Mesenchymal stem cell (in vitro differentiated cells and primary cell): ENCODE measurements at regions not wholly inside any gene's neighbourhood (a gene's known extent, or its start where the extent isn't known, plus 50 kb on each side); places are given as distances from the start of the nearest gene placed in this dataset.

Source experiments
- DNase-seq: peaks from one replicate; pipeline ENCODE4 v3.0.0-alpha.2; 2013
- H2AFZ ChIP-seq: one replicate; pipeline ENCODE4 v1.6.1; 2013; ENCODE audit warnings: low read depth, mild to moderate bottlenecking, control low read depth, inconsistent platforms, low read length, moderate library complexity
- H2AK5ac ChIP-seq: 2 replicates; pipeline ENCODE4 v1.6.1; 2013; ENCODE audit warnings: low read length, moderate library complexity, mild to moderate bottlenecking, inconsistent platforms; ENCODE audit not compliant: severe bottlenecking
- H2BK120ac ChIP-seq: one replicate; pipeline ENCODE4 v1.6.1; 2013; ENCODE audit warnings: low read depth, mild to moderate bottlenecking, inconsistent platforms, low read length, moderate library complexity
- H2BK12ac ChIP-seq, 2 experiments: one replicate each; pipeline ENCODE4 v1.6.1; 2013; ENCODE audit warnings: inconsistent platforms in 2 of 2, low read length in 2 of 2, mild to moderate bottlenecking in 2 of 2, moderate library complexity in 2 of 2, control low read depth in 1 of 2
- H2BK15ac ChIP-seq: one replicate; pipeline ENCODE4 v1.6.1; 2013; ENCODE audit warnings: mild to moderate bottlenecking, low read depth, inconsistent platforms; ENCODE audit not compliant: poor library complexity, severe bottlenecking
- H2BK5ac ChIP-seq: 2 replicates; pipeline ENCODE4 v1.6.1; 2013; ENCODE audit warnings: low read depth, mild to moderate bottlenecking, low read length, control low read depth, inconsistent platforms; ENCODE audit not compliant: poor library complexity, severe bottlenecking
- H3K14ac ChIP-seq, 2 experiments: one replicate each; pipeline ENCODE4 v1.6.1; 2013; ENCODE audit warnings: inconsistent platforms in 2 of 2, low read length in 2 of 2, control low read depth in 1 of 2, mild to moderate bottlenecking in 1 of 2, moderate library complexity in 1 of 2
- H3K18ac ChIP-seq, 2 experiments: one replicate each; pipeline ENCODE4 v1.6.1; 2013; ENCODE audit warnings: inconsistent platforms in 2 of 2, low read length in 2 of 2, control low read depth in 1 of 2, low read depth in 1 of 2, mild to moderate bottlenecking in 1 of 2
- H3K23ac ChIP-seq, 2 experiments: one replicate each; pipeline ENCODE4 v1.6.1; 2013; ENCODE audit warnings: inconsistent platforms in 2 of 2, low read length in 2 of 2, mild to moderate bottlenecking in 2 of 2, moderate library complexity in 2 of 2, control low read depth in 1 of 2
- H3K27ac ChIP-seq: 2 replicates; pipeline ENCODE4 v1.5.1; 2013; ENCODE audit warnings: mild to moderate bottlenecking, moderate library complexity, low read length, control low read depth, inconsistent platforms; ENCODE audit not compliant: poor library complexity, severe bottlenecking
- H3K27me3 ChIP-seq, 2 experiments: 2 replicates each; pipeline versions ENCODE4 v1.6.1 to v1.7.0; 2013; ENCODE audit warnings: low read length in 2 of 2, mild to moderate bottlenecking in 2 of 2, moderate library complexity in 2 of 2, control low read depth in 1 of 2, inconsistent platforms in 1 of 2; ENCODE audit not compliant: control insufficient read depth in 1 of 2, insufficient read depth in 1 of 2
- H3K36me3 ChIP-seq, 2 experiments: 2 replicates each; pipeline versions ENCODE4 v1.6.1 to v1.7.0; 2013; ENCODE audit warnings: low read length in 2 of 2, control low read depth in 1 of 2, inconsistent platforms in 1 of 2, low read depth in 1 of 2, mild to moderate bottlenecking in 1 of 2; ENCODE audit not compliant: insufficient read depth in 2 of 2, control insufficient read depth in 1 of 2
- H3K4ac ChIP-seq, 2 experiments: one replicate each; pipeline ENCODE4 v1.6.1; 2013; ENCODE audit warnings: inconsistent platforms in 2 of 2, low read length in 2 of 2, mild to moderate bottlenecking in 2 of 2, moderate library complexity in 2 of 2, control low read depth in 1 of 2, low read depth in 1 of 2
- H3K4me1 ChIP-seq: 2 replicates; pipeline ENCODE4 v1.6.1; 2013; ENCODE audit warnings: low read depth, low read length, control low read depth; ENCODE audit not compliant: control insufficient read depth, insufficient read depth
- H3K4me2 ChIP-seq: 2 replicates; pipeline ENCODE4 v1.6.1; 2013; ENCODE audit warnings: low read length, mild to moderate bottlenecking, inconsistent platforms; ENCODE audit not compliant: poor library complexity, severe bottlenecking
- H3K4me3 ChIP-seq, 2 experiments: 2 replicates each; pipeline versions ENCODE4 v1.5.1 to v1.7.0; 2013; ENCODE audit warnings: low read length in 2 of 2, mild to moderate bottlenecking in 2 of 2, control low read depth in 1 of 2, low read depth in 1 of 2; ENCODE audit not compliant: insufficient read depth in 1 of 2
- H3K79me1 ChIP-seq: replicated peaks from 2 replicates; pipeline ENCODE4 v1.6.1; 2013; ENCODE audit warnings: mild to moderate bottlenecking, control low read depth, low read length, inconsistent platforms; ENCODE audit not compliant: poor library complexity, severe bottlenecking
- H3K9ac ChIP-seq: 2 replicates; pipeline ENCODE4 v1.7.0; 2013; ENCODE audit warnings: mild to moderate bottlenecking, low read length, moderate library complexity
- H3K9me3 ChIP-seq: 2 replicates; pipeline ENCODE4 v1.7.0; 2013; ENCODE audit warnings: mild to moderate bottlenecking, low read length; ENCODE audit not compliant: control insufficient read depth
- H4K8ac ChIP-seq: one replicate; pipeline ENCODE4 v1.6.1; 2013; ENCODE audit warnings: inconsistent platforms, mild to moderate bottlenecking, low read length, moderate library complexity
- H4K91ac ChIP-seq: one replicate; pipeline ENCODE4 v1.6.1; 2013; ENCODE audit warnings: mild to moderate bottlenecking, low read length, inconsistent platforms
- WGBS: methylation state at CpG from one replicate; pipeline ENCODE4 v1.1.7; 2013; ENCODE audit warnings: mixed read lengths; 5-methylcytosine and 5-hydroxymethylcytosine counted together

DNA sequence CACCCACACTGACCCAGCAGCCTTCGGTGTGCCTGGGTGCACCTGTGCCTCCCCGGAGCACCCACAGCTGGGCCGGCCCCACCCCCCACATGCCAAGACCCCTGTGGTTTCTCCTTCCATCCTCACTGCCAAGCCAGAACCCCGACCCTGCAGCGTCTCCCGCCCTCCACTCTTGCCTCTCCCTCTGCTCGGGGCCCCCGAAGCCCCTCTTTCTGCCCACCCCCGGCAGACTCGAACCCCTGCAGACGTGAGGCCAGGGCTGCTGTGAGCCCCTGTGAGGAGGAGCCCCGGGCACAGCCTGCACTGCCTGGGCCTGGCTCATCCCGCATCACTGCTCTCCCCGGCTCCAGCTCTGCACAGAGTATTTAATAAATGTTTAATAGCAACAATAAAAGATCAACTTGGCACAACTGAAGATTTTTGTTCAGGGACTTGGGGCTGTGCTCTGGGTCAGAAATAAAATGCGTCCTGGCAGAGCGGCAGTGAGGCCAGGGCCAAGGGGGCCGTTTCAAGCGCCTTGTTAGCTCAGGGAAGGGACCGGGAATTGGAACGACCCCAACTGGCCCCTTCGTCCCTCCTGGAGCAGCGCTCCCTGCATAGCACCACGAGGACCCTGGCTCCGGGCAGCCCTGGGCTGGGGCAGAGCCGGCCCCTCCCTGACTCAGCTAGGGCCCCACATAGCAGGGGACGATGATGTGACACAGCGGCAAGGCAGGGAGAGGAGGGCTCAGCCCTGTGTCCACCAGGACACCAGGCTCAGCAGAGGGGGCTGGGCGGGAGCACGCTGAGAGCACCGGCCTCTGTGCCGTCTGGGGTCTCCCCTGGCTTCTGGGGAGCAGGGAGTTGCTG is 520.8 kb downstream of the BRD1 start:
- Histone ChIP-seq H3K4me3 (no peak overlapping the region), H3K27me3 (peaks cover 0 to 27% of the 10 kb centered on the region in 2 experiments), H2BK12ac (no peak overlapping the region)

DNA sequence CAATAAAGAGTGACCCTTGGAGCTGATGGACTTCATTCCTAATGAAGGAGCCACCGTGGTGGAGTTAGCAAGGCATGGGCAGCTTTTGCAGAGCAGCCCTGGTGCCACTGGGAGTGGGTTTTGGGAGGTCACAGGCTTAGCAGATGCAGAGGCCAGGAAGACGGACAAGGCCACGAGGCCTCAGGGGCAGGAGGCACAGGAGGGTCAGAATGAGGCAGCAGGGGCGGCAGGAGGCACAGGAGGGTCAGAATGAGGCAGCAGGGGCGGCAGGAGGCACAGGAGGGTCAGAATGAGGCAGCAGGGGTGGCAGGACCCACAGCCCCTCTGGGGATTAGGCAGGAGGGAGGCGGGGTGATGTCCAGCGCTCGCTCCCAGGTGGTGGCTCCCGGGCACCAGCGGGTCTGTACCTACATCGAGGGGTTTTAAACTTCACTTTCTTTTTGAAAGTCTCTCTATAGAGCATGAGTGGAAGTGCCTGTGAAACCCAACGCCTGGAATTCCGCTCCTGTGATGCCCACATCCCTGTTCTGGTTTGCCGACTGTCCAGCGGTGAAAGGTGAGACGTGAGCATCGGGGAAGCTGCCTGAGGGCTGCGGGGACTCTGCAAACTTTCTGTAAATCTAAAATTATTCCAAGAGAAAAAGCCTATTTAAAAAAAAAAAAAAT is 521.6 kb downstream of the BRD1 start:
- Histone ChIP-seq H3K23ac (no peak overlapping the region), H3K79me1 (no peaks in the 10 kb centered on the region), H2AK5ac (no peak overlapping the region), H2AFZ (no peak overlapping the region), H3K9ac (no peak overlapping the region), H2BK15ac (no peak overlapping the region), H3K27me3 (peaks cover 0 to 27% of the 10 kb centered on the region in 2 experiments), H4K91ac (no peak overlapping the region), H2BK12ac (no peak overlapping the region), H3K4ac (no peak overlapping the region), H3K9me3 (no peaks in the 10 kb centered on the region), H3K4me1 (peaks cover 4% of the 10 kb centered on the region), H3K14ac (no peak overlapping the region), H3K4me2 (no peak overlapping the region), H3K27ac (no peak overlapping the region), H3K18ac (no peak overlapping the region), H3K4me3 (no peak overlapping the region), H4K8ac (no peak overlapping the region), H3K36me3 (no peaks in the 10 kb centered on the region), H2BK5ac (no peak overlapping the region), H2BK120ac (no peak overlapping the region)
- 76% methylated on average over 18 of the region's 18 CpGs for WGBS
- no peak for DNase-seq

More for the DNA sequence above, 520.8 kb downstream of the BRD1 start:
- Histone ChIP-seq H3K18ac (no peak overlapping the region), H4K91ac (no peak overlapping the region), H3K27ac (no peak overlapping the region), H3K4ac (no peak overlapping the region), H3K23ac (no peak overlapping the region), H2BK5ac (no peak overlapping the region), H2BK120ac (no peak overlapping the region), H3K4me1 (peaks cover 3% of the 10 kb centered on the region), H3K36me3 (no peaks in the 10 kb centered on the region), H3K14ac (no peak overlapping the region), H3K9me3 (no peaks in the 10 kb centered on the region), H2AFZ (no peak overlapping the region), H2BK15ac (no peak overlapping the region), H3K79me1 (no peaks in the 10 kb centered on the region), H2AK5ac (no peak overlapping the region), H3K4me2 (no peak overlapping the region), H3K9ac (no peak overlapping the region), H4K8ac (no peak overlapping the region)
- no peak for DNase-seq
- 85% methylated on average over 28 of the region's 31 CpGs for WGBS

DNA sequence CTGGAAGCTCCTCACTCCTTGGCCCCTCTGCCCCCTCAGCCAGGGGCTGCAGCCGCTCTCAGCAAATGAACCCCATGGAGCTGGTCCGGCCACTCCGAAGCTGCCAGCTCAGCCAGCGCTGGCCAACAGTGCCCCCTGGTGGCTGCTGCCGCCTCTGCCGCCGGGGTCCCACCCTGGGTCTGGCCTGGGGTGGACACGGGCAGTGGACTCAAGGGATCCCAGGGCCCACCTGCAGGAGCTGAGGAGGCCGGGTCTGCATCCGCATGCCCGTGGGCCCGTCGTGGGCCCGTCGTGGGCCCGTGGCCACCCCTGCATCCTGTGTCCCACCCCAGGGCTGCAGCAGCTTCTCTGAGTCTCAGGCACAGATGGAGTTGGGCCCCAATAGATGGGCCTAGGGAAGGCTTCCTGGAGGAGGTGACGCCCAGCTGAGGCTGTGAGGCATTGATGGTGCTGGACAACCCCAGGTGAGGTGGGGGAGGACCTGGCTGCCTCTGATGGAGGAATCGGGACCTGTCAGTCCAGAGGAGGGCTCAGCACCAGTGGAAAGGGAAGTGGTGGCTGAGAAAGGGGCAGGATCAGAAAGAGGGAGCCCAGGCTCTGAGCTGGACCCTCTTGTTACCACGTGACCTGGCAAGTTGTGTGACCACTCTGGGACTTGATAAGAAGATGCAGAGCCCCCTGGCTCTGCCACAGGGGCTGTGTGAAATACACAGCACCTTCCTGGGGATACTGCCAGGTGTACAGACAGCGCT is 522.3 kb downstream of the BRD1 start:
- Histone ChIP-seq H2BK12ac (no peak overlapping the region), H3K4me3 (no peak overlapping the region), H2AK5ac (no peak overlapping the region), H3K36me3 (no peaks in the 10 kb centered on the region), H2BK120ac (no peak overlapping the region), H3K27me3 (peaks cover 0 to 27% of the 10 kb centered on the region in 2 experiments), H3K27ac (no peak overlapping the region), H3K9me3 (no peaks in the 10 kb centered on the region), H3K4me2 (no peak overlapping the region), H3K4me1 (peaks cover 4% of the 10 kb centered on the region), H2BK15ac (no peak overlapping the region), H3K14ac (no peak overlapping the region), H4K8ac (no peak overlapping the region), H3K9ac (no peak overlapping the region), H3K79me1 (no peaks in the 10 kb centered on the region), H3K18ac (no peak overlapping the region), H2AFZ (no peak overlapping the region), H3K23ac (no peak overlapping the region), H3K4ac (no peak overlapping the region), H4K91ac (no peak overlapping the region), H2BK5ac (no peak overlapping the region)
- WGBS = 19% methylated on average over 20 of the region's 20 CpGs
- DNase-seq = no peak
